ENCODE measurements at regions not wholly inside any gene's neighbourhood (a gene's known extent, or its start where the extent isn't known, plus 50 kb on each side); places are given as distances from the start of the nearest gene placed in this dataset.

- TF ChIP-seq, protein P1, sequence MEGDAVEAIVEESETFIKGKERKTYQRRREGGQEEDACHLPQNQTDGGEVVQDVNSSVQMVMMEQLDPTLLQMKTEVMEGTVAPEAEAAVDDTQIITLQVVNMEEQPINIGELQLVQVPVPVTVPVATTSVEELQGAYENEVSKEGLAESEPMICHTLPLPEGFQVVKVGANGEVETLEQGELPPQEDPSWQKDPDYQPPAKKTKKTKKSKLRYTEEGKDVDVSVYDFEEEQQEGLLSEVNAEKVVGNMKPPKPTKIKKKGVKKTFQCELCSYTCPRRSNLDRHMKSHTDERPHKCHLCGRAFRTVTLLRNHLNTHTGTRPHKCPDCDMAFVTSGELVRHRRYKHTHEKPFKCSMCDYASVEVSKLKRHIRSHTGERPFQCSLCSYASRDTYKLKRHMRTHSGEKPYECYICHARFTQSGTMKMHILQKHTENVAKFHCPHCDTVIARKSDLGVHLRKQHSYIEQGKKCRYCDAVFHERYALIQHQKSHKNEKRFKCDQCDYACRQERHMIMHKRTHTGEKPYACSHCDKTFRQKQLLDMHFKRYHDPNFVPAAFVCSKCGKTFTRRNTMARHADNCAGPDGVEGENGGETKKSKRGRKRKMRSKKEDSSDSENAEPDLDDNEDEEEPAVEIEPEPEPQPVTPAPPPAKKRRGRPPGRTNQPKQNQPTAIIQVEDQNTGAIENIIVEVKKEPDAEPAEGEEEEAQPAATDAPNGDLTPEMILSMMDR (IDR thresholded peaks at IDR 0.05) = no peak
- TF ChIP-seq POLR2A (IDR thresholded peaks at IDR 0.05) = no peak
Measured at GRCh38 chr7:118477036-118477435, 252.5 kb downstream of the ANKRD7 start.
